Nephron (organoid): ENCODE measurements at regions not wholly inside any gene's neighbourhood (a gene's known extent, or its start where the extent isn't known, plus 50 kb on each side); places are given as distances from the start of the nearest gene placed in this dataset.
"Not testable (repeated sequence)": the region's sequence is repeated elsewhere in the genome, so short reads cannot be mapped to it uniquely, and the experiment has no call there.

ENCODE experiments used
- H3K27ac Mint-ChIP-seq, 3 experiments: 2 replicates each; pipeline ENCODE4 v1.8.0; 2020; ENCODE audit warnings: mixed read lengths in 3 of 3, mild to moderate bottlenecking in 2 of 3, moderate library complexity in 1 of 3
- H3K27me3 Mint-ChIP-seq: 2 replicates; pipeline ENCODE4 v1.8.0; 2021; ENCODE audit warnings: low read depth, mild to moderate bottlenecking, moderate library complexity, mixed read lengths
- H3K36me3 Mint-ChIP-seq: 2 replicates; pipeline ENCODE4 v1.8.0; 2020; ENCODE audit warnings: low read depth, mixed read lengths
- H3K4me1 Mint-ChIP-seq: 2 replicates; pipeline ENCODE4 v1.8.0; 2020; ENCODE audit warnings: mixed read lengths
- H3K4me3 Mint-ChIP-seq, 3 experiments: 2 replicates each; pipeline ENCODE4 v1.8.0; 2020; ENCODE audit warnings: mild to moderate bottlenecking in 3 of 3, mixed read lengths in 3 of 3, moderate library complexity in 2 of 3
- H3K9me3 Mint-ChIP-seq: 2 replicates; pipeline ENCODE4 v1.8.0; 2020; ENCODE audit warnings: mixed read lengths
- CTCF ChIP-seq, 3 experiments: fragments of 200-600 bp; sonication (generic); IDR thresholded peaks; one replicate each; pipeline ENCODE4 v1.5.0; 2021; ENCODE audit warnings: antibody characterized with exemption in 3 of 3; ENCODE audit not compliant: unreplicated experiment in 3 of 3

DNA sequence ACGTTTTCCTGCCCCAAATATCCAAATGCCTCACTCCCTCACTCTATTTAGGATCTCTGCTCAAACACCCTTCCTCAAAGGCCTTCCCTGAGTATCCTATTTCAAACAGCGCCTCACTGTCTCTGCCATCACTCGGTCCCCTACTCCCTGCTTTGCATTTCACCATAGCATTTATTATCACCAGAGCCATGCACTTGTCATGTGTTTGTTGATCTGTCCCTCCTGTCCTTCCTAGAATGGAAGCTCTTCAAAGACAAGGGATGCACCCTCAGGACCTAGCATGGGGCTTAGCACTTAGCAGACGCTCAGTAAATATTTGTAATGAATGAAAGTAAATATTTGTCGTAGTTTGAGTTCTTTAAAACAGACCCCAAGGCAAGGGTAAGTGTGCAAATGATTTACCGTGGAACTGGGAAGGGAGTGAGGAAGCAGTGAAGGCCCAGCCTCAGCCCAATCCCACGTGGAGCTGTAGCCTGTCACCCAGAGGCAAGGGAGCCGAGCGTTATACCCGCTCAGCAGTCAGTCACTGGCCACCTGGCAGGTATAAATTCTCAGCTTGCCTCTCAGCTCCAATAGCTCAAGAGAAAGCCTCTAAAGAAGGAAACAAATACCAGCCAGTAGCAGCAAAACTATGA lies 97.7 kb upstream of the KIF2A start:
- Mint-ChIP-seq H3K9me3 (no peaks in the 10 kb centered on the region), H3K27ac (no peak overlapping the region), H3K27me3 (peaks cover 7% of the 10 kb centered on the region), H3K4me1 (peaks cover 6% of the 10 kb centered on the region), H3K36me3 (no peaks in the 10 kb centered on the region), H3K4me3 (no peak overlapping the region)
- no peak for TF ChIP-seq CTCF (IDR thresholded peaks at IDR 0.05; ENCODE audit: unreplicated experiment in 3 of 3)

DNA sequence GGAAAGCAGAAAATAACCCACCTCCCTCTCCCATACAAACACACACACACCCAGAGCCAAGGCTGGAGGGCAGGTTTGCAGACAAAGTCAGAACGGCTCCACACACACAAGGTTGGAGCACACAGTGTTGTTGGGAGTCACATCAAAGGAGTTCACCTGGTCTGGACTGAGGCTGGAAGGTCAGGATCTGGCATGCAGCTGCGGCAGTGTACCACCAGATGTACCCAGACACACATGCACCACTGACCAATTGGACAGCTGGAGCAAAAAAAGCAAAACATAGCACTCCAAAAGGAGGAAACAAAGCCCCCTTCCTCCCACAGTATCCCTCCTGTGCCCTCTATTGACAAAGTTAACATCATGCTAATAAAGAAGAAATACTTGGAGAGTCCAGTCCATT lies 94.6 kb upstream of the KIF2A start:
- peaks cover 6% of the 10 kb centered on the region for H3K4me1 Mint-ChIP-seq
- H3K4me3 Mint-ChIP-seq, result no peak overlapping the region
- H3K36me3 Mint-ChIP-seq, result no peaks in the 10 kb centered on the region
- H3K9me3 Mint-ChIP-seq, result no peaks in the 10 kb centered on the region
- peaks cover 4% of the 10 kb centered on the region for H3K27me3 Mint-ChIP-seq
- no peak for TF ChIP-seq CTCF (IDR thresholded peaks at IDR 0.05; ENCODE audit: unreplicated experiment in 3 of 3)
- no peak overlapping the region for H3K27ac Mint-ChIP-seq

DNA sequence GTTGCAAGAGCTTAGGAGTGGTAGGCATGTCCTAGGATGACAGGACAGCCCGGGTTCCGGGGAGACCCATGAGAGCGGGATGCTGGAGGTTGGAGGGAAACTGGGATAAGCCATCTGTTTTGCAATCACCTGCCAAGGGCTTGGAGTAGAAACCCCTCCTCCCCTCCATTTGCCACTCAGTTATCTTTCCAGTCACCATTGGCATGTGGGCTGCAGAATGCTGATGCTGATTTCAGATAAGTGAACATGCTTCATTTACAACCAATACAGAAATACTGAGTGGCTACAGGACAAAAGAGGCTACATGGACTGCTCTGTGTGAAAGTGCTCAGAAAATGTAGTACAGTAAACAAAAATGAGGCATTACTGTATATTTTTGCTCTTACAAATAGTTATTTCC lies 93.4 kb upstream of the KIF2A start:
- no peak overlapping the region for H3K27ac Mint-ChIP-seq
- no peak overlapping the region for H3K4me3 Mint-ChIP-seq
- no peak for TF ChIP-seq CTCF (IDR thresholded peaks at IDR 0.05; ENCODE audit: unreplicated experiment in 3 of 3)
- H3K9me3 Mint-ChIP-seq, result no peaks in the 10 kb centered on the region
- peaks cover 4% of the 10 kb centered on the region for H3K27me3 Mint-ChIP-seq
- peaks cover 6% of the 10 kb centered on the region for H3K4me1 Mint-ChIP-seq
- no peaks in the 10 kb centered on the region for H3K36me3 Mint-ChIP-seq

- Mint-ChIP-seq H3K27me3 (peaks cover 4% of the 10 kb centered on the region), H3K36me3 (no peaks in the 10 kb centered on the region), H3K27ac (no peak overlapping the region), H3K9me3 (no peaks in the 10 kb centered on the region), H3K4me3 (no peak overlapping the region), H3K4me1 (no peaks in the 10 kb centered on the region)
- no peak for TF ChIP-seq CTCF (IDR thresholded peaks at IDR 0.05; ENCODE audit: unreplicated experiment in 3 of 3)
Measured at GRCh38 chr5:62214701-62215100, 91.3 kb upstream of the KIF2A start.

DNA sequence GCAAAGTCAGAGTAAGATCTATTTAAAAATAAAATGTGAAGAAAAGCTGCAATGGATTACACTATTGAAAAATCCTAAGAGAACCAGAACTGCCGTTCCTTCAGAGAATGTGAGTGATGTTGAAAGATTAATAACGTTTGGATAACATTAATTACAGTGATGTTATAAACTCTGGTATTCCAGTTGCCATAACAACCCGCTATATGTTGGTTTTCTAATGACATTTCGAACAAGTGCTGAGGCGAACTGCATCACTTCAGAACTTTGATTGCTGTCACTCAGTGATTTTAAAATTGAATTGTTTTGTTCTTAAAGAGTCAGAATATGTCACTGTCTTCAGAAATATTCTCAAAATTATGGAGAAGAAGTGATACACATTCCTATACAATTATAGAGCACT lies 89.4 kb upstream of the KIF2A start:
- H3K27me3 Mint-ChIP-seq, H3K36me3 Mint-ChIP-seq, H3K4me3 Mint-ChIP-seq, H3K9me3 Mint-ChIP-seq, H3K4me1 Mint-ChIP-seq, H3K27ac Mint-ChIP-seq: not testable (repeated sequence)

DNA sequence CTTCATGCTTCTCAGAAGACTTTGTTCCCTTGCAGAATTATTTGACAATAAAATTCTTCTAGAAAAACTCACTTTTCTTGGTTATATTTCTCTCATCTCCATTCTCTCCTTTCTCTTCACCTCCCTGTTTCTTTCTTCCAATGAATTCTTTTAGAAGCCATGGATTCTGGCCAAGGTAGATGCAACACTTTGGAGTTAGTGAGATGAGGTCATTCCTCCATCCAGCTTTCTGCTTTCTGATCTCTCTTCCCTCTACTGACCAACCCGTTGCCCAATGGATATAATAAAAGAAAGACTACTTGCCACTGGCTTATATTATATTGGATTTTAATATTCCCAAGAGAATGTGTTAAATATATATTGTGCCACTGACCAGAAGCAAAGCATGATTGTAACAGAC lies 88.9 kb upstream of the KIF2A start:
- H3K4me1 Mint-ChIP-seq, H3K27ac Mint-ChIP-seq, H3K27me3 Mint-ChIP-seq, H3K4me3 Mint-ChIP-seq, H3K9me3 Mint-ChIP-seq, H3K36me3 Mint-ChIP-seq: not testable (repeated sequence)

- not testable (repeated sequence) for H3K36me3 Mint-ChIP-seq, H3K27ac Mint-ChIP-seq, H3K4me3 Mint-ChIP-seq, H3K27me3 Mint-ChIP-seq, H3K9me3 Mint-ChIP-seq, H3K4me1 Mint-ChIP-seq
Measured at GRCh38 chr5:62218860-62219259, 87.1 kb upstream of the KIF2A start.

GRCh38 chr5:62221881-62222280 lies 84.1 kb upstream of the KIF2A start:
- not testable (repeated sequence) for H3K36me3 Mint-ChIP-seq, H3K27me3 Mint-ChIP-seq, H3K27ac Mint-ChIP-seq, H3K4me3 Mint-ChIP-seq
- peaks cover 12% of the 10 kb centered on the region for H3K4me1 Mint-ChIP-seq
- H3K9me3 Mint-ChIP-seq, result peaks cover 16% of the 10 kb centered on the region

DNA sequence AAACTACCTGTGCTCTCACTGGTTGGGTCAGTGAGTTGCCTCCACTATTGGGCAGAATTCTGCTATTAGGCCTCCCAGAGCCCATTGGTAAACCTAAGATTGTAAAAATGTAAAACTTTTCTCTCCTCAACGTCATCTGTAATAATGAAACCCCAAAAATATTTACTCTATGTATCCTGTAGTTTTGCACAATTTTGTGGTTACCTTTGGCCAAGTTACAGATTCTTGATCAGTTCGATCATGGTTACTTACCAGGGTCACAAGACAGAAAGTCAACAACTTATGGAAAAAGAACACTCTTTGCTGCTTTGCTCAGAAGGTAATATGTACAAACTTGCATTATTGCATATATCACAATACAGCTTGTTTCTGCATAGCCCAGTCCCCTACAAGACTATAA lies 83.7 kb upstream of the KIF2A start:
- Mint-ChIP-seq H3K4me1 (peaks cover 12% of the 10 kb centered on the region), H3K9me3 (peaks cover 19% of the 10 kb centered on the region)
- not testable (repeated sequence) for H3K4me3 Mint-ChIP-seq, H3K27me3 Mint-ChIP-seq, H3K36me3 Mint-ChIP-seq, H3K27ac Mint-ChIP-seq
